Limb (tissue), 2 donors: ENCODE measurements at regions not wholly inside any gene's neighbourhood (a gene's known extent, or its start where the extent isn't known, plus 50 kb on each side); places are given as distances from the start of the nearest gene placed in this dataset.

Experiments used
- DNase-seq, 2 donors: peaks; one replicate each; pipeline ENCODE4 v3.0.0-alpha.2; 2016; ENCODE audit errors: extremely low spot score in 2 of 2

- no peak for DNase-seq
These were observed 135.2 kb upstream of the HS3ST3A1 start for GRCh38 chr17:13736916-13737315.

- no peak for DNase-seq
These were observed 139.0 kb upstream of the HS3ST3A1 start for GRCh38 chr17:13740686-13741085.

- DNase-seq, result no peak
These were observed 140.0 kb upstream of the HS3ST3A1 start for GRCh38 chr17:13741744-13742143.

GRCh38 chr17:13743906-13744305 lies 142.2 kb upstream of the HS3ST3A1 start:
- DNase-seq, result no peak

GRCh38 chr17:13746404-13746803 lies 144.7 kb upstream of the HS3ST3A1 start:
- no peak for DNase-seq

GRCh38 chr17:13749166-13749890 lies 147.6 kb upstream of the HS3ST3A1 start:
- no peak for DNase-seq

GRCh38 chr17:13749891-13750235 lies 148.1 kb upstream of the HS3ST3A1 start:
- no peak for DNase-seq

- DNase-seq, result no peak
These were observed 149.4 kb upstream of the HS3ST3A1 start for GRCh38 chr17:13750816-13751793.

GRCh38 chr17:13753154-13753553 lies 151.4 kb upstream of the HS3ST3A1 start:
- DNase-seq, result no peak

GRCh38 chr17:13753771-13754170 lies 152.0 kb upstream of the HS3ST3A1 start:
- no peak for DNase-seq

- no peak for DNase-seq
These were observed 154.1 kb upstream of the HS3ST3A1 start for GRCh38 chr17:13755851-13756250.

- no peak for DNase-seq
These were observed 155.0 kb upstream of the HS3ST3A1 start for GRCh38 chr17:13756763-13757162.

- DNase-seq, result no peak
These were observed 156.1 kb upstream of the HS3ST3A1 start for GRCh38 chr17:13757871-13758270.

- DNase-seq, result no peak
These were observed 158.0 kb upstream of the HS3ST3A1 start for GRCh38 chr17:13759518-13760335.

- no peak for DNase-seq
These were observed 159.4 kb upstream of the HS3ST3A1 start for GRCh38 chr17:13761038-13761603.

- no peak for DNase-seq
These were observed 164.0 kb upstream of the HS3ST3A1 start for GRCh38 chr17:13765701-13766100.

- no peak for DNase-seq
These were observed 169.0 kb upstream of the HS3ST3A1 start for GRCh38 chr17:13770702-13771101.

- DNase-seq, result no peak
These were observed 173.7 kb upstream of the HS3ST3A1 start for GRCh38 chr17:13775450-13775849.

- DNase-seq, result no peak
These were observed 174.4 kb upstream of the HS3ST3A1 start for GRCh38 chr17:13776027-13776551.

- DNase-seq, result no peak
These were observed 175.3 kb upstream of the HS3ST3A1 start for GRCh38 chr17:13777003-13777402.

GRCh38 chr17:13784434-13785095 lies 182.8 kb upstream of the HS3ST3A1 start:
- DNase-seq, result no peak
